ENCODE measurements at regions not wholly inside any gene's neighbourhood (a gene's known extent, or its start where the extent isn't known, plus 50 kb on each side); places are given as distances from the start of the nearest gene placed in this dataset.
"Not testable (repeated sequence)": the region's sequence is repeated elsewhere in the genome, so short reads cannot be mapped to it uniquely, and the experiment has no call there.

DNA sequence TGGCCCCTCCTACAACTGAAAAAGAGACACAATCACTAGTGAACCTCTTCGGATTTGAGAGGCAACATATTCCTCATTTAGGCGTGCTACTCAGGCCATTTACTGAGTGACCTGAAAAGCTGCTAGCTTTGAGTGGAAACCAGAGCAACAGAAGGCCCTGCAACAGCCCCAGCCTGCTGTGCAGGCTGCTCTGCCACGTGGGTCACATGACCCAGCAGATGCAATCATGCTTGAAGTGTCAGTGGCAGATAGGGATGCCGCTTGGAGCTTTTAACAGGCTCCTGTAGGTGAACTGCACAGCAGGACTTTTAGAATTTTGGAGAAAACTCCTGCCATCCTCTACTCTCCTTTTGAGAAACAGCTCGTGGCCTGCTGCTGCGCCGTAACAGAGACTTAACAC lies 578.6 kb upstream of the RAB6C start:
- TF ChIP-seq POLR2A (IDR thresholded peaks at IDR 0.05), result no peak
- TF ChIP-seq, protein P1, sequence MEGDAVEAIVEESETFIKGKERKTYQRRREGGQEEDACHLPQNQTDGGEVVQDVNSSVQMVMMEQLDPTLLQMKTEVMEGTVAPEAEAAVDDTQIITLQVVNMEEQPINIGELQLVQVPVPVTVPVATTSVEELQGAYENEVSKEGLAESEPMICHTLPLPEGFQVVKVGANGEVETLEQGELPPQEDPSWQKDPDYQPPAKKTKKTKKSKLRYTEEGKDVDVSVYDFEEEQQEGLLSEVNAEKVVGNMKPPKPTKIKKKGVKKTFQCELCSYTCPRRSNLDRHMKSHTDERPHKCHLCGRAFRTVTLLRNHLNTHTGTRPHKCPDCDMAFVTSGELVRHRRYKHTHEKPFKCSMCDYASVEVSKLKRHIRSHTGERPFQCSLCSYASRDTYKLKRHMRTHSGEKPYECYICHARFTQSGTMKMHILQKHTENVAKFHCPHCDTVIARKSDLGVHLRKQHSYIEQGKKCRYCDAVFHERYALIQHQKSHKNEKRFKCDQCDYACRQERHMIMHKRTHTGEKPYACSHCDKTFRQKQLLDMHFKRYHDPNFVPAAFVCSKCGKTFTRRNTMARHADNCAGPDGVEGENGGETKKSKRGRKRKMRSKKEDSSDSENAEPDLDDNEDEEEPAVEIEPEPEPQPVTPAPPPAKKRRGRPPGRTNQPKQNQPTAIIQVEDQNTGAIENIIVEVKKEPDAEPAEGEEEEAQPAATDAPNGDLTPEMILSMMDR (IDR thresholded peaks at IDR 0.05), result no peak
- no peaks in the 10 kb centered on the region for H3K36me3 ChIP-seq (ENCODE audit: low read depth, missing control alignments)
- H3K4me3 ChIP-seq, result no peak overlapping the region
- no peak for DNase-seq
- 79 to 80% methylated on average over 7 of the region's 7 CpGs for WGBS, 2 donors
- H3K27ac ChIP-seq, result no peak overlapping the region
- no peaks in the 10 kb centered on the region for H3K9me3 ChIP-seq
- intact Hi-C loops (cut with DNase I; ENCODE audit: low total_unique reads), result no loop called here
- no peaks in the 10 kb centered on the region for H3K27me3 ChIP-seq
- H3K4me1 ChIP-seq, result no peaks in the 10 kb centered on the region

DNA sequence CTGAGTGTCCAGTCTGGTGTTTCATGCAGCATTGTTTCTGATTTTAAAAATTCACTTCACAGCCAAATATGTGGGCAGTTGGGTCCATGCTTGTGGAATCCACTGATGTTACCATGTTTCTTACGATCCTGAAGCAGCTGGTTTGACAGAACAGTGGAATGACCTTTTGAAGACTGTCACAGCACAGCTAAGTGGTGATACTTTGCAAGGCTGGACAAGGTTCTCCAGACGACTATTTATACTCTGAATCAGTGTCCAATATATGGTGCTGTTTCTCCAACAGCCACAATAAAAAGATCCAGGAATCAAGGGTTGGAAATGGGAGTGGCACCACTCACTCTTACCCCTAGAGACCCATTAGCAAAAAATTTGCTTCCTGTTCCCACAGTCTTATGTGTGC lies 577.4 kb upstream of the RAB6C start:
- intact Hi-C loops (cut with DNase I; ENCODE audit: low total_unique reads), result no loop called here
- 70 to 78% methylated on average over 2 of the region's 2 CpGs for WGBS, 2 donors

DNA sequence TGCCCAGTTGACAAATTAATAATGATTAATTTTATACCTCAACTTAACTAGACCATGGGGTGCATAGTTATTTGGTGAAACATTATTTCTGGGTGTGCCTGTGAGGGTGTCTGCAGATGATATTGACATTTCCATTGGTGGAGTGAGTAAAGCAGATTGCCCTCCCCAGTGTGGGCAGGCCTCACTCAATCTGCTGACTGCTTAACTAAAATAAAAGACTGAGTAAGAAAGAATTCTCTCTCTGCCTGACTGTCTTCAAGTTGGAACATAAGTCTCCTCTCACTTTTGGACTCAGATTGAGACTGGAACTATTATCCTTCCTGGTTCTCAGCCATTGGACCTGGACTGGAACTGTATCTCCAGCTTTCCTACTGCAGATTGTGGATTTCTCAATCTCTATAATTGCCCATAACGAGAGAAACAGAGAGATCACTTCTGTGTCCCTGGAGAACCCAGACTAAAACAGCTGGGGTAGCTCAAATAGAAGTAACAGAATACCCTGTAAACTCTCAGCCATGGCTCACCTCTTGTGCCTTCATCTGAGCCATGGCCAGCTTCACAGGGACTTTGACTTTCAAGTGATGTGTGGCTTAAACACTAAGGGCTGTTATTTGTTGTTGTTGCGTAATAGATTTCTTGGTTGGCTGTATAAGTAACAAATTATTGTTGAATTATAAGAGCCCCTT lies 575.3 kb upstream of the RAB6C start:
- Histone ChIP-seq H3K27ac (no peak overlapping the region), H3K27me3 (peaks cover 7% of the 10 kb centered on the region), H3K4me3 (no peak overlapping the region), H3K4me1 (no peaks in the 10 kb centered on the region), H3K36me3 (ENCODE audit: low read depth, missing control alignments) (no peaks in the 10 kb centered on the region), H3K9me3 (no peaks in the 10 kb centered on the region)
- intact Hi-C loops (cut with DNase I; ENCODE audit: low total_unique reads), result no loop called here
- no peak for DNase-seq
- 60 to 62% methylated on average over 2 of the region's 2 CpGs for WGBS, 2 donors
- TF ChIP-seq, protein P1 (IDR thresholded peaks at IDR 0.05), result no peak
- TF ChIP-seq POLR2A (IDR thresholded peaks at IDR 0.05), result no peak

More for the DNA sequence above, 577.4 kb upstream of the RAB6C start:
- no peak overlapping the region for H3K27ac ChIP-seq
- TF ChIP-seq, protein P1 (IDR thresholded peaks at IDR 0.05), result no peak
- TF ChIP-seq POLR2A (IDR thresholded peaks at IDR 0.05), result no peak
- no peaks in the 10 kb centered on the region for H3K9me3 ChIP-seq
- H3K36me3 ChIP-seq (ENCODE audit: low read depth, missing control alignments), result no peaks in the 10 kb centered on the region
- H3K4me1 ChIP-seq, result no peaks in the 10 kb centered on the region
- no peak overlapping the region for H3K4me3 ChIP-seq
- no peaks in the 10 kb centered on the region for H3K27me3 ChIP-seq
- DNase-seq, result no peak

DNA sequence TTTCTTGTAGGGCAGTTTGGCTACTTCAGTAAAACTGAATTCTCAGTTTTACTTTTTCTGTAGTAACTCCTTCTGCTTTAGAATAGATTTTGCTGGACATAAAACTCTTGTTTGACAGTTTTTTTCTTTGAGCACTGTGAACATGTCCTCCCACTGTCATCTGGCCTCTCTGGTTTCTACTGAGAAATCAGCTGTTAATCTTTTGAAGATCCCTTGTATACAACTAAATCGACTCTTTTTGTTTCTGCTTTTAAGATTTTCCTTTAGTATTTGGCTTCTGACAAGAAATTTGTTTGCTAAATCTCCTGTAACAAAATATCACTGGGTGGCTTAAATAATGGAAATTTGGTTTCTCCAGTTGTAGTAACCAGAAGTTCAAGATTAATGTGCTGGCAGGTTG lies 570.9 kb upstream of the RAB6C start:
- intact Hi-C loops (cut with DNase I; ENCODE audit: low total_unique reads), result no loop called here
- Histone ChIP-seq H3K27ac (no peak overlapping the region), H3K27me3 (peaks cover 7% of the 10 kb centered on the region), H3K36me3 (ENCODE audit: low read depth, missing control alignments) (no peaks in the 10 kb centered on the region), H3K9me3 (no peaks in the 10 kb centered on the region), H3K4me1 (no peaks in the 10 kb centered on the region), H3K4me3 (no peak overlapping the region)
- 94 to 96% methylated on average over 1 of the region's 1 CpG for WGBS, 2 donors
- DNase-seq, result no peak
- no peak for TF ChIP-seq POLR2A (IDR thresholded peaks at IDR 0.05)
- TF ChIP-seq, protein P1 (IDR thresholded peaks at IDR 0.05), result no peak

DNA sequence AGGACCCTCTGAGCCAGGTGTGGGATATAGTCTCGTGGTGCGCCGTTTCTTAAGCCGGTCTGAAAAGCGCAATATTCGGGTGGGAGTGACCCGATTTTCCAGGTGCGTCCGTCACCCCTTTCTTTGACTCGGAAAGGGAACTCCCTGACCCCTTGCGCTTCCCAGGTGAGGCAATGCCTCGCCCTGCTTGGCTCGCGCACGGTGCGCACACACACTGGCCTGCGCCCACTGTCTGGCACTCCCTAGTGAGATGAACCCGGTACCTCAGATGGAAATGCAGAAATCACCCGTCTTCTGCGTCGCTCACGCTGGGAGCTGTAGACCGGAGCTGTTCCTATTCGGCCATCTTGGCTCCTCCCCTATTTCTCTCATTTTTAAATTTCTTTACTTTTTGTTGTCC lies 562.4 kb upstream of the RAB6C start:
- H3K27ac ChIP-seq; intact Hi-C loops (cut with DNase I; ENCODE audit: low total_unique reads); DNase-seq; H3K9me3 ChIP-seq; H3K4me1 ChIP-seq; H3K36me3 ChIP-seq (ENCODE audit: low read depth, missing control alignments); H3K4me3 ChIP-seq; H3K27me3 ChIP-seq: not testable (repeated sequence)
- 90 to 94% methylated on average over 13 to 21 of the region's 24 CpGs for WGBS, 2 donors

Measured in testis (tissue), 2 donors.